ENCODE measurements at regions not wholly inside any gene's neighbourhood (a gene's known extent, or its start where the extent isn't known, plus 50 kb on each side); places are given as distances from the start of the nearest gene placed in this dataset.
"Not testable (repeated sequence)": the region's sequence is repeated elsewhere in the genome, so short reads cannot be mapped to it uniquely, and the experiment has no call there.

DNA sequence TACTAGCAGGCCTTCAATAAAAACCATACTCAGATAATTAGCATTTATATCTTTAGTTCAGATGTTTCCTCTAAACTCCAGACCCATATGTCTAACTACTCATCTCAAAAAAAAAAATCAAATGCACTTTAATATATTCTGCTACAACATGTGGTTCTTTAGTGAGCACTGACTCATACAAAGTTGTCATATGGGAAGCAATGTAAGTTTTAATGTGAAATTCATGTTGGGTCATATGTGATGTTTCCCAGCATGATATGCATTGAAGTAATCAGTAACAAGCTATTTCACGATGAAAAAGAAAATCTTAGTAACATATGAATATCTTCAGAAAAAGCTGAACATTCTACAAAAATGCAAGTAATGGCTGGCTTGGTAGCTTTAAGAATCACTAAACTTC, 859.7 kb upstream of the ADGRB3 start:
- DNase-seq (ENCODE audit: low read depth) = no peak

DNA sequence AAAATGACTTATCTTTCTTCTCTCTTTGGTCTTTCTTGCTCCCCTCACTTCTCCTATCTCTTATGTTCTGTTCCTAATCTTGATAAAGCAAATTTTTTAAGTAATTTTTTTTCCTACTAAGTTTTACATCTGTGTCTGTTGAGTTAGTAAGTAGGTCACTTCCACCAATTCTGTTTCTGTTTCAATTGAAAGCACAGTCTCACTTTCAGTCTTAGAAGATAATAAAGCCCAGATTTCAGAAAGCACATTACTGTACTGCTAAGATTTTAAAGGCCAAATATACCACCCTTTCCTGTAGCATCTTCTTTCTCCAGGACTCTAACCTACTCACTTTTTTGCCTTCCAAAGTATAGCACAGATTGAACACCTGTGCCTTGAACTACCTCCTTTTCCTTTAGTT, 866.1 kb upstream of the ADGRB3 start:
- DNase-seq (ENCODE audit: low read depth) = no peak

DNA sequence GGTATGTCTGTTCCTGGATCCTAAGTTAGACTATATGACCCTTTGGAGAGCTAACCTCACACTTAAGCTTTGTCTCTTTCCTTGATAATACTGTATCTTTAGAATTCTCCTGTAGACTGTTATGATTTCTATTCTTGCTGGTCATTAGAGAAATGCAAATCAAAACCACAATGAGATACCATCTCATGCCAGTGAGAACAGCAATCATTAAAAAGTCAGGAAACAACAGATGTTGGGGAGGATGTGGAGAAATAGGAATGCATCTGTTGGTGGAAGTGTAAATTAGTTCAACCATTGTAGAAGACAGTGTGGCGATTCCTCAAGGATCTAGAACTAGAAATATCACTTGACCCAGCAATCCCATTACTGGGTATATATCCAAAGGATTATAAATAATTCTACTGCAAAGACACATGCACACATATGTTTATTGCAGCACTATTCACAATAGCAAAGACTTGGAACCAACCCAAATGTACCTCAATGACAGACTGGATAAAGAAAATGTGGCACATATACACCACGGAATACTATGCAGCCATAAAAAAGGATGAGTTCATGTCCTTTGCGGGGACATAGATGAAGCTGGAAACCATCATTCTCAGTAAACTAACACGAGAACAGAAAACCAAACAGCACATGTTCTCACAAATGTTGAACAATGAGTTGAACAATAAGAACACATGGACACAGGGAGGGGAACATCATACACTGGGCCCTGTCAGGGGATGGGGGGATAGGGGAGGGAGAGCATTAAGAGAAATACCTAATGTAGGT, 867.8 kb upstream of the ADGRB3 start:
- not testable (repeated sequence) for DNase-seq (ENCODE audit: low read depth)

DNA sequence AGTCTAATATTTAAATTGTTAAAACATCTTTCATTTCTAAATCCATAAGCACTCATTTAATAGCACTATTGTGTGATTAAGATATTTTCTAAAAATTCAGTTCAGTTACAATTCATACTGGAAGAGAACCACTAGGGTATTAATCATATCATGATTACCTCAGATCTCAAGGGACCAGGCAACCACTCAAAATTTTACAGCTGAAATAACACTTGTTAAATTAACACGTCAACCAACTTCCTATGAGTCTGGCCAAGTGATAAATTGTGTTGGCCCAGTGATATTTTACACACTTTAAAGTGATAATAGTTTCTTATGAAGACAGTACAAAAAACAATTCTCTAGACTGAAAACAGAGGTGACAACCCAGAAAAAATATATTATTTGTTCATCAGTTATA, 869.0 kb upstream of the ADGRB3 start:
- no peak for DNase-seq (ENCODE audit: low read depth)

DNA sequence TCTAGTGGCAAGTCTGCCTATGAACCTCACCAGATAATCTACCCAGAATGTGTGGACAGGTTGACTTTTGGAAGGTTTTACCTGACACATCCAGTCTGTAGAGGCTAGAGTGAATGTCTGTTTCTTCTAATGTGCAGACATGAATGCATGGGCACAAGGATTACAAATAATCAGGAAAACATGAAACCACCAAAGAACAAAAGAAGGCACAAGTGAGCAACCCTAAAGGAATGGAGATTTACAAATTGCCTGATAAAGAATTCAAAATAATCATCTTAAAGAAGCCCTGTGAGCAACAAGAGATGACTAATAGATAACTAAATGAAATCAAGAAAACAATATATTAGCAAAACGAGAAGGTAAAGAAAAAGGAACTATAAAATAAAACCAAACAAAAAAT, 876.1 kb upstream of the ADGRB3 start:
- DNase-seq (ENCODE audit: low read depth) = no peak

DNA sequence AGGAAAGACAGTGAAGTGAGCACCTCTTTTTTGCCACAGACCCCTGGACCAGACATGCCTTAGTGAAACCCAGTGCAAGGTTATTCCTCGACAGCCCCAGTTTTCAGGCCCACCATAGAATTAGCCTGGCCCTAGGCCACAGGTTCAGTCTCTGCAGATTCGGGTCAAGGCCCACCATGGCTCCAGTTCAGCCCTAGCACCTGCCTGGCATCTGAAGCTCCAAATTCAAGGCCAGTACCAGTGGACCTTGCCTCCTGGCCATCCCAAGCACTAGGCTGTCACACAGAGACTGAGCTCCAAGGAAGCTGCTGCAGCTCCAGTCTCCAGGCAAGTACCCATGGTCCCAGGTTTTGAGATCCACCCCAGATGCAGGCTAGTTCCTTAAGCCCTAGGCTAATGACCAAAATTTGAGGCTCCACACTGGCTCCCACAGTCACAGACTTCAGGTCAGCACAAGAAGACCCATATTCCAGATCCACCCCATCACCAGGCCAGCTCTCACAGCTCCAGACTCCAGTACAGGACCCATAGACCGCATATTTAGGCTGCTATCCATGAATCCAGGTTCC, 877.5 kb upstream of the ADGRB3 start:
- no peak for DNase-seq (ENCODE audit: low read depth)

DNA sequence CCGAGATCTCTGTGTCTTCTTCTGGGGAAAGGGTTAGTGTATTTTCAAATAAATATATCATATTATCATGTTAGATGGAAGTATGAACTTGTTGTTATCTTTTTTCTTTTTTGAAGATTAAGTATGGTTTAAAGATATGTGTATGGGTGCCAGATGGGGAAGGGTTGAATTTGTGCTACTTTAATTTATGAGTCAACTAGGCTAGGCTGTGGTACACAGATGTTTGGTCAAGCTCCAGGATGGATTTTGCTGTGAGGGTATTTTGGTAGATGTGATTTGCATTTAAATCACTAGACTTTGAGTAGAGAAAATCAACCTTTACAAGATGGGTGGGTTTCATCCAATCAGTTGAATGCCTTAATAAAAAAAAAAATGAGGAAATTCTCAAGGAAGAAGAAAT, 886.6 kb upstream of the ADGRB3 start:
- no peak for DNase-seq (ENCODE audit: low read depth)

DNA sequence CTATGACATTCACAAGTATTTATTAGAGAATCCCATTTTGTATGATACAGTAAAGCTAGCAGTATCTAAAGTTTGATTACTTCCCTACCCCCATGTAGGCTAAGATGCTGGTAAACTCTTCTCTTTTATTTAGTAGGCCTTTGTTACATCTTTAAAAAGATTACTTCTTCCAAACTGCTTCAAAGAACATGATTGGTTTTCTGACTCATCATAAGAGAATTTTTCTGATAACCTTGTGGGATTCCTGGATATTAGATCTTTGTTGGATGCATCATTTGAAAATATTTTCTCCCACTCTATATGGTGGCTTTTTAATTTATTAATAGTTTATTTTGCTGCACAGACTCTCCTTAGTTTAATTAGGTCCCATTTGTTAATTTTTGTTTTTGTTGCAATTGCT, 898.3 kb upstream of the ADGRB3 start:
- DNase-seq (ENCODE audit: low read depth) = no peak

DNA sequence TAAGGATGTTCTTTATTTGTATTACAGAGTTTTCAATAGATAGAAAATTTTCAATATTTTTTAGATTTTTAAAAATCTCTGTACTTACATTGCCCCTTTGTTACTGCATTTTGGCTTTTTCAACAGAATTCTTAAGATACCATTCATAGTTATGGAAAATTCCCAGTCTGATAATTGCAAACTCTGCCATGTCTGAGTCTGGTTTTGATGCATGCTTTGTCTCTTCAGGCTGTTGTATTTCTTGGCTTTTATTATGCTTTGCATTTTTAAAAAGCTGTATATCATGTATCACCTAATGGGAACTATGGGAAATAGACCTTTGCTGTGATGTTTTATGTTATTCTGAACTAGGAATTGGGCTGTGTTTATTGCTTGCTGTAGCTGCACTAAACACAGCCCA, 898.9 kb upstream of the ADGRB3 start:
- no peak for DNase-seq (ENCODE audit: low read depth)

DNA sequence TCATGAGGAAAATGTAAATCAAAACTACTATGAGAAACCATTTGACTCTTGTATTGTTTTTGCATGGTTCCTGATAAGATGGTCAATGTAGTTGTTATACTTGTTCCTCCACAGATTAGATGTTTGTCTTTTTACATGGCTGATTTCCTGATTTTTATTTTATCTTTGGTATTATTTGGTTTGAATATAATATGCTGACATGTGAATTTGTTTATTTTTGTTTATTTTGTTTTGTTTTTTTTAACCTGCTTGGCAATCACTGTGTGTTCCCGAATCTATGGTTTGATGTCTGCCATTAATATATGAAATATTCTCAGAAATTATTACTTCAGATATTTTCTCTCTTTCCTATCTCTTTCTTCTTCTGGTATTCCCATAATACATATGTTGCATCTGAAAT, 899.5 kb upstream of the ADGRB3 start:
- no peak for DNase-seq (ENCODE audit: low read depth)

DNA sequence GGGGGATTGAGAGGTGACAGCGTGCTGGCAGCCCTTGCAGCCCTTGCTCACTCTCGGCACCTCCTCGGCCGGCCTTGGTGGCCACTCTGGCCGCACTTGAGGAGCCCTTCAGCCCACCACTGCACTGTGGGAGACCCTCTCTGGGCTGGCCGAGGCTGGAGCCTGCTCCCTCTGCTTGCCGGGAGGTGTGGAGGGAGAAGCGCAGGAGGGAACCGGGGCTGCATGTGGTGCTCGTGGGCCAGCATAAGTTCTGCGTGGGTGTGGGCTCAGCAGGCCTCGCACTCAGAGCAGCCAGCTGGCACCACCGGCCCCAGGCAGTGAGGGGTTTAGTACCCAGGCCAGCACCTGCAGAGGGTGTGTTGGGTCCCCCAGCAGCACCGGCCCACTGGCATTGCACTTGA, 912.2 kb upstream of the ADGRB3 start:
- DNase-seq (ENCODE audit: low read depth) = no peak

DNA sequence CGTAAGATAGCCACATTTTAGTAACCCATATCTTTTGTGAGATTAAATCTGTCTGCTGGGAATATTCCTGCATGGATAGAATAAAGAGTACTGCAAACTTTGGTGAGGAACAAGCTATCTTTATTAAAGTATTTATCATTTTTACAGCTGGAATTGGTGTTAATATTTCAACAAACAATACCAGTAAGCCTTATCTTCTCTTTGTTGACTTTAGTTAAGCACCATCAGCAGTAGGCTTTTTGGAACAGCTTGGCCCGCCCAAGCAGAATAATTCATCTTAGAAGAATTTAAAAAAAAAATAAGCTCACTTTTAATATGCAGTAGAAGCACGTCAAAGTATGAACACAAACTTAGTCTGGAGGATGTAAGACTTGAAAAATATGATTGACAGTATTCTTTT, 917.8 kb upstream of the ADGRB3 start:
- no peak for DNase-seq (ENCODE audit: low read depth)

DNA sequence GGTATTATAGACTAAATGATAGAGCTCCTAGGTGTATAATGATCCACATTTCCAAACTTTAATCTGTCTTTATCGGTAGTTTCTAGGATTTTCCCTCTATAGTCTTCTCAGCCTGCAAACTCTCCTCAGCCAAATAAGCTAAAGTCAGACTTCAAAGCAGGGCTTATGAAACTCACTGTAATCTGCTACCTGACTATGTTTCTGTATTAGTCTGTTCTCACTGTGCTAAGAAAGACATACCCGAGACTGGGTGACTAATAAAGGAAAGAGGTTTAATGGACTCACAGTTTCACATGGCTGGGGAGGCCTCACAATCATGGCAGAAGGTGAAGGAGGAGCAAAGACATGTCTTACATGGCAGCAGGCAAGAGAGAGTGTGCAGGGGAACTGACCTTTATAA, 928.7 kb upstream of the ADGRB3 start:
- DNase-seq (ENCODE audit: low read depth) = no peak

DNA sequence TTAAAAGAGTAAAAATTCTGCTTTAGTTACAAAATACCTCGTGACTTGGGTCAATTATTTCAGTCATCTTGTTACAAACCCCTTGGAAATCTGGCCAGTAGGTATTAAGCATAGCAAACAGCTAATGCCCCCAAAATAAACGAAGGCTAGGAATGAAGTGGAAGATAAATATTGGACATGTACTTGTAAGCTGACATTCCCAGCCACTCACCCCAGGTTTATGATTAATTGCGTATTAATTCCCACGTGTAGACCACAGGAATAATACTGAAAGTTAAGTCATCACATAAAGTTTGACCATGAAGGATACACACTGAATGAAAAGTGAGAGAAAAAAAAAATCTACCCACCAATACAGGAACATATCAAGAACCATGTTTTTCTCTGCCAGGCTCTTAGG, 936.5 kb upstream of the ADGRB3 start:
- DNase-seq (ENCODE audit: low read depth) = no peak

DNA sequence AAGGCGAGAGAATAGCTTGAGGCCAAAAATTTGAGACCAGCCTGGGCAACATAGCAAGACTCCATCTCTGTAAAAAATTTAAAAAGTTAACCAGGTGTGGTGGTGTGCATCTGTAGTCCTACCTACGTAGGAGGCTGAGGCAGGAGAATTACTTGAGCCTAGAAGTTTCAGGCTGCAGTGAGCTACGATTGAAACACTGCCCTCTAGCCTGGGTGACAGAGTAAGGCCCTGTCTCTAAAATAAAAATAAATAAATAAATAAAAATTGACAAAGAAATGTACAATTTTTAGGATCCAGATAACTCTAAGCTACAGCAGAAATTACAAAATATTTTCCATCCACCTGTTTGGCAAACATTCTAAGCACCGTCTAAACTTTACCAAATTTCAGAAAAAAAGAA, 941.0 kb upstream of the ADGRB3 start:
- DNase-seq (ENCODE audit: low read depth) = no peak

DNA sequence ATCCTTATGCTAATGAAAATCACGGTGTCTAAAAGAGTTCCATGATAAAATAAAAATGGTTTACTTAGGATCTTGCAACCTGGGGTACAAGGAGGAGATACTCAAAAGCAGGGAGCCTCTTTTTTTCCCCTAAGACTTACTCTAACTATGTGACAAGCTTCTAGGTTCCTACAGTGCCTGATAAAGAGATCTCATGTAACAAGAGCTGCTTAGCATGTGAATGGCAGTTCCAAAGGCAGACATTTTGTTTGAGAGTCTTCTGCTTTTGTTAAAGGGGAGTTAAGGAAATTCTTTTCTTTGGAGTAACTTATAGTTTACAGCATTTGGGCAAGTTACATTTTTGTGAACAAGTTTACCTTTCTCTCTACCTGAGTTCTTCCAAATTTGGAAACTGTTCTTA, 945.8 kb upstream of the ADGRB3 start:
- no peak for DNase-seq (ENCODE audit: low read depth)

DNA sequence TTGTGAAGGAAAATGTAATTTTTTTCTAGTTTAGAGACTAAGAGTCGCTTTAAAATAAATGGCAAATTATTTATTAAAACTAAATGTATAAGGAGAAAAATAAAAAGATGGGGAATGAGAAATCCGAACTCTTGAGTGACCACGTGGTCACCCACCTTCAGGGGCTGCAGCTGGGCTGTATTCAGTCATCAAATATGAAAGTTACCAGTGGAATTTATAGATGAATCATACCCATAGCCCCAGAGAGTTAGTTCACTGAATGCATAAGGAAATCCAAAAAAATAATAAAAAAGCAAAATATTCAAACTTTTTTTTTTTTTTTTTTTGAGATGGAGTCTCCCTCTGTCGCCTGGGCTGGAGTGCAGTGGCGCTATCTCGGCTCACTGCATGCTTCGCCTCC, 947.7 kb upstream of the ADGRB3 start:
- no peak for DNase-seq (ENCODE audit: low read depth)

DNA sequence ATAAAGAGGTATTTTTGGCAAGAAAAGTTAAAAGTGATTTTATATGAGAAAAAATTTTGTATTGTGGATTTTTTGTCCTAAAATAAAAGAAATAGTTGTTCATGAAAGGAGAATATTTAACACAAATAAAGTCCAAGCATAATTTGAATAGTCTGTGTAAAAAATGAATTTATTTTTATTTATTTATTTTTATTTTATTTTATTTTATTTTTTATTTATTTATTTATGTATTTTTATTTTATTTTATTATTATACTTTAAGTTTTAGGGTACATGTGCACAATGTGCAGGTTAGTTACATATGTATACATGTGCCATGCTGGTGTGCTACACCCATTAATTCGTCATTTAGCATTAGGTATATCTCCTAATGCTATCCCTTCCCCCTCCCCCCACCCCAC, 948.9 kb upstream of the ADGRB3 start:
- not testable (repeated sequence) for DNase-seq (ENCODE audit: low read depth)

DNA sequence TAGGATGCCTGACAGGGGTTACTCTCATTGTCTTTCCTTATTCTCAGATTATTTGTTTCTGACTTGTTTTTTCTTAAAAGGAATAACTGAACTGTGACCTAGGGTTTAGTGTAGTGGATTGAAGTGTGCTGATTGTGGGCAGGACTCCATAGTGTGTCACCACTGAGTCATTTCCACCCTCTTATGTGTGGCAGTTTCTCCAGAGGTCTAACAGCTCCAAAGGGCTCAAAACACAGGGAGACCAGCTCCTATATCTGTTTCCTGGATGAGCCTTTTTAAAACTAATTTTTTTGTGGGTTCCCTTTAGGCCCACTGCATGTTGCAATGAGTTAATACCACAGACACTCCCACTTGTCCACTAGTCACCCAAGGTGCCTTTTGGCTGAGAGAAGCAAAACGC, 951.1 kb upstream of the ADGRB3 start:
- DNase-seq (ENCODE audit: low read depth) = no peak

DNA sequence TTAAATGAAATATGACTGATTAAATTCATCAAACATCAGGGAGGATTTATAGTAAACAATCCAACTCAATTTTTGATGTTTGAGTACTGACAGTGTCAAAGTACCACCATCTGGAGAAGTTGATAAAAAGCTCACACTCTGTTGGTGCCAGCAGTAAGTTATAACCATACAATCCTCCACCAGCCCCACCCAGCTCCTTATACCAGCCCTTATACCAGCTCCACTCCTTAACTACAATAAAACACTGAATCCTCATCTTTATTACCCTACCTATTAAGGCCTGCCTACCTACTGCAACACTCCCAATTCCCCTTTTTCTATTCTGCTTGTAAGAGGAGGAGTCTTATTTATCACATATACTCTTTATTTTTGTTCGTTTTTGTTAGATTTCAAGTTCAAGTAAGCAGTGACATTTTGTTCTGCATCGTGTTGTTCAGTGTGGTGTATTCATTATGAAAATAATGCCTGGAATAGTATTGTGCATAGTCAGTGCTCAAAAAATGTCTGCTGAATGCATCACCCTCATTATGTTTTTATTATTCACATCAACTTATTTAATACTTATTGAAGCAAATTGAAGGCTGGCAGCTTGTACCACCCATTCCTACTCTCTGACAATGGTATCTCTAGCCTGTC, 954.7 kb upstream of the ADGRB3 start:
- no peak for DNase-seq (ENCODE audit: low read depth)

DNA sequence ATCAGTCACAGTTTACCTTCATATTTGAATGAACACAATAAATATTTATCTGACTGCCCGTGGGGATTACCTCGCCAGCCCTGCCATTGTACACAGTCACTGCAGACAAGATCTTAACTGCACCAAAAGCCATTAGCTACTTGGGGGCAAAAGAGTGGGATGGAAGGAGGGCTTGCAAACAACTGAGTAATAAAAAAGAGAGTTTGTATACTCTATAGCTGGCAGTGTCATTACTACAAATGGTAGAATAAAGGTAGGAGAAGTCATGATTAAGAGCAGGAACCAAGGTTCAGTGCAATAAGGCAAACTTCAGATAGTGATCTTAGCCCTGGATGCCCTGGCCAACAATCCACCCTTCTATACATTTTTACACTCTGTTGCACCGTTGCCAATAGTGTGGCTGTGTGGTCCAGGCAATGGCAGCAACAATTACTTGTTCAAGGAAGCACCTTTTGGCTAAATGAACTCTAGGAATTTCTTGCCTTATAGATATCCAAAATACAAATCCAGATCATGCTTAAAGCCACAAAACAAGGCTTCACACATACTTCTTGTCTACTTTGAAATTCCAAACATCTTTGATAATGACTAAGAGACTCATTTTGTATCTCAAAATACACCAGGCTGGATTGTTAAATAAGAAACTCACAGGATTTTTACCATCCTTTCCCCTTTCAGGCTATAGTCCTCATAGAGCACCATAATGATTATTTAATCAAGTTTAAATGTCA, 955.4 kb upstream of the ADGRB3 start:
- no peak for DNase-seq (ENCODE audit: low read depth)

DNA sequence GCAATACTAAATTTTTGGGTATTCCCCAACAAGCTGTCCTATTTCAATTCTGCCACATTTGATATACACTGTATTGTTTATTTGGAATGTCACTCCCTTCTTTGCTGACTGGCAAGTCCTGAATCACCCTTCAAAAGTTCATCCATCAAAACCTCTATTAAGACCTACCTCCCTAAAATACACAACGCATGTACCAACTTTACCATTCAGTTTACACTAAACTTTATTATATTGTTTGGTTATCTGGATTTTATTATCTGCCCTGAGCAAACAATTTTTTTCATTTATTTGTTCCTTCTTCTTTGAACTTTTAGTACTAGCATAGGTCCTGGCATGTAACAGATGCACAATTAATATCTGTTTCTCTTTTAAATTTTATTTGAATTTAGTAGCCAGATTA, 958.2 kb upstream of the ADGRB3 start:
- DNase-seq (ENCODE audit: low read depth) = no peak

All from forelimb muscle (tissue), 1 donor.